ENCODE measurements at regions not wholly inside any gene's neighbourhood (a gene's known extent, or its start where the extent isn't known, plus 50 kb on each side); places are given as distances from the start of the nearest gene placed in this dataset.

DNA sequence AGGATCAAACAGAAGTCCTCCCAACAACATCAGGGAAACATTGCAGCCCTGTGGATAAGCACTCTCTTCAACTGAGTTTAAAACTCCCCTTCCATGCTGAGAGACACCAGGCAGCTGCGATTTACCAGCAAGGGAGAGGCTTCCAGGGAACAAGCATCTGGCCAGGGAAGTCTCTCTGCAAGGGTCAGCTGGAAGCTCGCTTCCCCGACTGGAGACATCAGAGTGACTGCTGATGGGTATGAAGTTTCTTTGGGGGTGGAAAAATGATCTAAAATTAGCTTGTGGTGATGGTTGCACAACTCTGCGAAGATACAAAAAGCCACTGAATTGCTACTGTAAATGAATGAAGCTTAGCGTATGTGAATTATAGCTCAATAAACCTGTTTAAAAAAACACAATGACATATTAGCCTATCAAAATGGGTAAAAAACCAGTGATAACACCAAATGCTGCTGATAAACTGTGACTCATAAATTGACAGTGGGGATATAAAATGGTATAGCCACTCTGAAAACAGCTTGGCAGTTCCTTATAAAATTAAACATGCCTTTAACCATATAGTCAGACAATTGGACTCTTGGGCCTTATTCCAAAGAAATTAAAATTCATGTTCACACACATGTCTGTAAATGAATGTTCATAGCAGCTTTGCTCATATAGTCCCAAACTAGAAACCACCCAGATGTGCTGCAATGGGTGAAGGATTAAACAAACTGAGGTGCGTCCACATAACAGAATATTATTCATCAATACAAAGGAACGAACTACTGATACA, 1082.0 kb downstream of the SOCS6 start (continued):
- no peak for TF ChIP-seq ATF1 (CRISPR knock-in tag; IDR thresholded peaks at IDR 0.05)
- TF ChIP-seq, protein P1, sequence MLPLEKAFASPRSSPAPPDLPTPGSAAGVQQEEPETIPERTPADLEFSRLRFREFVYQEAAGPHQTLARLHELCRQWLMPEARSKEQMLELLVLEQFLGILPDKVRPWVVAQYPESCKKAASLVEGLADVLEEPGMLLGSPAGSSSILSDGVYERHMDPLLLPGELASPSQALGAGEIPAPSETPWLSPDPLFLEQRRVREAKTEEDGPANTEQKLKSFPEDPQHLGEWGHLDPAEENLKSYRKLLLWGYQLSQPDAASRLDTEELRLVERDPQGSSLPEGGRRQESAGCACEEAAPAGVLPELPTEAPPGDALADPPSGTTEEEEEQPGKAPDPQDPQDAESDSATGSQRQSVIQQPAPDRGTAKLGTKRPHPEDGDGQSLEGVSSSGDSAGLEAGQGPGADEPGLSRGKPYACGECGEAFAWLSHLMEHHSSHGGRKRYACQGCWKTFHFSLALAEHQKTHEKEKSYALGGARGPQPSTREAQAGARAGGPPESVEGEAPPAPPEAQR (CRISPR knock-in tag; IDR thresholded peaks at IDR 0.05), result no peak
- no peak for TF ChIP-seq ZNF121 (CRISPR knock-in tag; IDR thresholded peaks at IDR 0.05)

DNA sequence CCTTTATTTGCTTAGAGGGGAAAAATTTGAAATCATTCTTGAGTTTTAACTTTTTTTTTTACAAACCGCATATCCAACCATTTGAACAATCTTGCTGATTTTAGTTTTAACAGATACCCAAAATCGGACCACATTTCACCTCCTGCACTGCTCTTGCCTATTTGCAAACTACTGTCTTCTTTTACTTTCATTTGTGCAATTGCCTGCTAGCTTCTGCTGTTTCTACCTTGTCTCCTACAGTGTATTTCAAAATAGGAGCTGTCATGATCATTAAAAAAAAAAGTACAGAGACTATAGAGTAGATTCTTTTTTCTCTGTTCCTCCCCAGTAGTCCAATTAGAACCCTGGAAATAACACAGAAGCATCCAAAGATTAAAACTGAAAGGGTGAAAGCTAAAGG, 1081.2 kb downstream of the SOCS6 start:
- Mint-ChIP-seq H3K36me3 (peaks cover 69% of the 10 kb centered on the region), H3K4me1 (no peaks in the 10 kb centered on the region), H3K27ac (no peak overlapping the region), H3K9me3 (peaks cover 92% of the 10 kb centered on the region), H3K4me3 (no peak overlapping the region), H3K27me3 (ENCODE audit: low read depth) (peaks cover 8% of the 10 kb centered on the region)
- ChIA-PET CTCF (no interaction called here), POLR2A (no interaction called here)
- TF ChIP-seq ZNF263 (CRISPR knock-in tag; IDR thresholded peaks at IDR 0.05; ENCODE audit: low read depth), result no peak
- no peak for TF ChIP-seq CREB1 (CRISPR knock-in tag; IDR thresholded peaks at IDR 0.05)
- TF ChIP-seq JUN (CRISPR knock-in tag; IDR thresholded peaks at IDR 0.05), result no peak
- TF ChIP-seq, protein P2, sequence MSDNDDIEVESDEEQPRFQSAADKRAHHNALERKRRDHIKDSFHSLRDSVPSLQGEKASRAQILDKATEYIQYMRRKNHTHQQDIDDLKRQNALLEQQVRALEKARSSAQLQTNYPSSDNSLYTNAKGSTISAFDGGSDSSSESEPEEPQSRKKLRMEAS (CRISPR knock-in tag; IDR thresholded peaks at IDR 0.05), result no peak
- no peak for TF ChIP-seq SMAD4 (CRISPR knock-in tag; IDR thresholded peaks at IDR 0.05)
- no peak for TF ChIP-seq RORB (CRISPR knock-in tag; IDR thresholded peaks at IDR 0.05)
- TF ChIP-seq, protein P3, sequence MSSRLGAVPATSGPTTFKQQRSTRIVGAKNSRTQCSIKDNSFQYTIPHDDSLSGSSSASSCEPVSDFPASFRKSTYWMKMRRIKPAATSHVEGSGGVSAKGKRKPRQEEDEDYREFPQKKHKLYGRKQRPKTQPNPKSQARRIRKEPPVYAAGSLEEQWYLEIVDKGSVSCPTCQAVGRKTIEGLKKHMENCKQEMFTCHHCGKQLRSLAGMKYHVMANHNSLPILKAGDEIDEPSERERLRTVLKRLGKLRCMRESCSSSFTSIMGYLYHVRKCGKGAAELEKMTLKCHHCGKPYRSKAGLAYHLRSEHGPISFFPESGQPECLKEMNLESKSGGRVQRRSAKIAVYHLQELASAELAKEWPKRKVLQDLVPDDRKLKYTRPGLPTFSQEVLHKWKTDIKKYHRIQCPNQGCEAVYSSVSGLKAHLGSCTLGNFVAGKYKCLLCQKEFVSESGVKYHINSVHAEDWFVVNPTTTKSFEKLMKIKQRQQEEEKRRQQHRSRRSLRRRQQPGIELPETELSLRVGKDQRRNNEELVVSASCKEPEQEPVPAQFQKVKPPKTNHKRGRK (CRISPR knock-in tag; IDR thresholded peaks at IDR 0.05; ENCODE audit: borderline replicate concordance), result no peak
- TF ChIP-seq, protein P4, sequence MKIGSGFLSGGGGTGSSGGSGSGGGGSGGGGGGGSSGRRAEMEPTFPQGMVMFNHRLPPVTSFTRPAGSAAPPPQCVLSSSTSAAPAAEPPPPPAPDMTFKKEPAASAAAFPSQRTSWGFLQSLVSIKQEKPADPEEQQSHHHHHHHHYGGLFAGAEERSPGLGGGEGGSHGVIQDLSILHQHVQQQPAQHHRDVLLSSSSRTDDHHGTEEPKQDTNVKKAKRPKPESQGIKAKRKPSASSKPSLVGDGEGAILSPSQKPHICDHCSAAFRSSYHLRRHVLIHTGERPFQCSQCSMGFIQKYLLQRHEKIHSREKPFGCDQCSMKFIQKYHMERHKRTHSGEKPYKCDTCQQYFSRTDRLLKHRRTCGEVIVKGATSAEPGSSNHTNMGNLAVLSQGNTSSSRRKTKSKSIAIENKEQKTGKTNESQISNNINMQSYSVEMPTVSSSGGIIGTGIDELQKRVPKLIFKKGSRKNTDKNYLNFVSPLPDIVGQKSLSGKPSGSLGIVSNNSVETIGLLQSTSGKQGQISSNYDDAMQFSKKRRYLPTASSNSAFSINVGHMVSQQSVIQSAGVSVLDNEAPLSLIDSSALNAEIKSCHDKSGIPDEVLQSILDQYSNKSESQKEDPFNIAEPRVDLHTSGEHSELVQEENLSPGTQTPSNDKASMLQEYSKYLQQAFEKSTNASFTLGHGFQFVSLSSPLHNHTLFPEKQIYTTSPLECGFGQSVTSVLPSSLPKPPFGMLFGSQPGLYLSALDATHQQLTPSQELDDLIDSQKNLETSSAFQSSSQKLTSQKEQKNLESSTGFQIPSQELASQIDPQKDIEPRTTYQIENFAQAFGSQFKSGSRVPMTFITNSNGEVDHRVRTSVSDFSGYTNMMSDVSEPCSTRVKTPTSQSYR (CRISPR knock-in tag; IDR thresholded peaks at IDR 0.05), result no peak
- TF ChIP-seq, protein P5, sequence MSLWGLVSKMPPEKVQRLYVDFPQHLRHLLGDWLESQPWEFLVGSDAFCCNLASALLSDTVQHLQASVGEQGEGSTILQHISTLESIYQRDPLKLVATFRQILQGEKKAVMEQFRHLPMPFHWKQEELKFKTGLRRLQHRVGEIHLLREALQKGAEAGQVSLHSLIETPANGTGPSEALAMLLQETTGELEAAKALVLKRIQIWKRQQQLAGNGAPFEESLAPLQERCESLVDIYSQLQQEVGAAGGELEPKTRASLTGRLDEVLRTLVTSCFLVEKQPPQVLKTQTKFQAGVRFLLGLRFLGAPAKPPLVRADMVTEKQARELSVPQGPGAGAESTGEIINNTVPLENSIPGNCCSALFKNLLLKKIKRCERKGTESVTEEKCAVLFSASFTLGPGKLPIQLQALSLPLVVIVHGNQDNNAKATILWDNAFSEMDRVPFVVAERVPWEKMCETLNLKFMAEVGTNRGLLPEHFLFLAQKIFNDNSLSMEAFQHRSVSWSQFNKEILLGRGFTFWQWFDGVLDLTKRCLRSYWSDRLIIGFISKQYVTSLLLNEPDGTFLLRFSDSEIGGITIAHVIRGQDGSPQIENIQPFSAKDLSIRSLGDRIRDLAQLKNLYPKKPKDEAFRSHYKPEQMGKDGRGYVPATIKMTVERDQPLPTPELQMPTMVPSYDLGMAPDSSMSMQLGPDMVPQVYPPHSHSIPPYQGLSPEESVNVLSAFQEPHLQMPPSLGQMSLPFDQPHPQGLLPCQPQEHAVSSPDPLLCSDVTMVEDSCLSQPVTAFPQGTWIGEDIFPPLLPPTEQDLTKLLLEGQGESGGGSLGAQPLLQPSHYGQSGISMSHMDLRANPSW (CRISPR knock-in tag; conservative IDR thresholded peaks at IDR 0.05; ENCODE audit: low read depth), result no peak
- TF ChIP-seq NFYB (CRISPR knock-in tag; conservative IDR thresholded peaks at IDR 0.05; ENCODE audit: low read depth), result no peak
- TF ChIP-seq MXD4 (CRISPR knock-in tag; IDR thresholded peaks at IDR 0.05; ENCODE audit: borderline replicate concordance), result no peak
- no peak for TF ChIP-seq EMX1 (CRISPR knock-in tag; IDR thresholded peaks at IDR 0.05)
- TF ChIP-seq, protein P6, sequence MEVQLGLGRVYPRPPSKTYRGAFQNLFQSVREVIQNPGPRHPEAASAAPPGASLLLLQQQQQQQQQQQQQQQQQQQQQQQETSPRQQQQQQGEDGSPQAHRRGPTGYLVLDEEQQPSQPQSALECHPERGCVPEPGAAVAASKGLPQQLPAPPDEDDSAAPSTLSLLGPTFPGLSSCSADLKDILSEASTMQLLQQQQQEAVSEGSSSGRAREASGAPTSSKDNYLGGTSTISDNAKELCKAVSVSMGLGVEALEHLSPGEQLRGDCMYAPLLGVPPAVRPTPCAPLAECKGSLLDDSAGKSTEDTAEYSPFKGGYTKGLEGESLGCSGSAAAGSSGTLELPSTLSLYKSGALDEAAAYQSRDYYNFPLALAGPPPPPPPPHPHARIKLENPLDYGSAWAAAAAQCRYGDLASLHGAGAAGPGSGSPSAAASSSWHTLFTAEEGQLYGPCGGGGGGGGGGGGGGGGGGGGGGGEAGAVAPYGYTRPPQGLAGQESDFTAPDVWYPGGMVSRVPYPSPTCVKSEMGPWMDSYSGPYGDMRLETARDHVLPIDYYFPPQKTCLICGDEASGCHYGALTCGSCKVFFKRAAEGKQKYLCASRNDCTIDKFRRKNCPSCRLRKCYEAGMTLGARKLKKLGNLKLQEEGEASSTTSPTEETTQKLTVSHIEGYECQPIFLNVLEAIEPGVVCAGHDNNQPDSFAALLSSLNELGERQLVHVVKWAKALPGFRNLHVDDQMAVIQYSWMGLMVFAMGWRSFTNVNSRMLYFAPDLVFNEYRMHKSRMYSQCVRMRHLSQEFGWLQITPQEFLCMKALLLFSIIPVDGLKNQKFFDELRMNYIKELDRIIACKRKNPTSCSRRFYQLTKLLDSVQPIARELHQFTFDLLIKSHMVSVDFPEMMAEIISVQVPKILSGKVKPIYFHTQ (CRISPR knock-in tag; IDR thresholded peaks at IDR 0.05), result no peak
- no peak for DNase-seq (ENCODE audit: low spot score)
- ATAC-seq, result no peak
